Calu3 (cell line): ENCODE measurements at regions not wholly inside any gene's neighbourhood (a gene's known extent, or its start where the extent isn't known, plus 50 kb on each side); places are given as distances from the start of the nearest gene placed in this dataset.

ENCODE experiments used
- BruUV-seq: library from RNA; stranded (reverse); fragments of 400-500 nt; replicated peaks from 2 replicates; lab custom pipeline; 2021; lab: Mats Ljungman, UMichigan
- CTCF ChIA-PET: fragments of 300-600 bp; sonication (Branson Sonifier 250); formaldehyde crosslinking; loops from one replicate; lab custom pipeline; 2022; ENCODE audit warnings: antibody characterized with exemption; lab: Charles Lee
- DNase-seq: peaks from one replicate; pipeline ENCODE4 v3.0.0; 2022
- H3K27ac Mint-ChIP-seq: one replicate; pipeline ENCODE4 v1.8.0; 2022; ENCODE audit warnings: mixed read lengths; ENCODE audit not compliant: unreplicated experiment
- H3K27me3 Mint-ChIP-seq: one replicate; pipeline ENCODE4 v1.8.0; 2022; ENCODE audit warnings: mixed read lengths; ENCODE audit not compliant: unreplicated experiment
- H3K36me3 Mint-ChIP-seq: one replicate; pipeline ENCODE4 v1.8.0; 2022; ENCODE audit warnings: mild to moderate bottlenecking, moderate library complexity, mixed read lengths; ENCODE audit not compliant: insufficient read depth, unreplicated experiment
- H3K4me1 Mint-ChIP-seq: one replicate; pipeline ENCODE4 v1.8.0; 2022; ENCODE audit warnings: mild to moderate bottlenecking, low read depth, mixed read lengths; ENCODE audit not compliant: unreplicated experiment
- H3K4me3 Mint-ChIP-seq: one replicate; pipeline ENCODE4 v1.8.0; 2022; ENCODE audit warnings: mild to moderate bottlenecking, low read depth, moderate library complexity, mixed read lengths; ENCODE audit not compliant: unreplicated experiment
- H3K9me3 Mint-ChIP-seq: one replicate; pipeline ENCODE4 v1.8.0; 2022; ENCODE audit warnings: low read depth, mixed read lengths; ENCODE audit not compliant: unreplicated experiment
- CTCF ChIP-seq: fragments of 200-600 bp; IDR thresholded peaks from one replicate; pipeline ENCODE4 v1.8.0; 2022; ENCODE audit warnings: antibody characterized with exemption; ENCODE audit not compliant: unreplicated experiment
- intact Hi-C: fragments of 100-400 bp; cut with micrococcal nuclease; formaldehyde crosslinking; loops from one replicate; pipeline ENCODE4 v1.10.0; 2022; ENCODE audit not compliant: unreplicated experiment

- no peaks in the 10 kb centered on the region for H3K4me1 Mint-ChIP-seq
- DNase-seq = no peak
- H3K4me3 Mint-ChIP-seq = no peak overlapping the region
- BruUV-seq = no TSS peak
- CTCF ChIA-PET = no interaction called here
- peaks cover 74% of the 10 kb centered on the region for H3K27me3 Mint-ChIP-seq
- no peak for TF ChIP-seq CTCF
- no peaks in the 10 kb centered on the region for H3K9me3 Mint-ChIP-seq
- no peaks in the 10 kb centered on the region for H3K36me3 Mint-ChIP-seq
- no peak overlapping the region for H3K27ac Mint-ChIP-seq
- intact Hi-C loops = loop anchor here (5.0 kb wide), 1 partner anchor 89 kb away; no protein-coding TSS in a partner anchor
Measured at GRCh38 chr6:18603361-18603760, 216.2 kb downstream of the RNF144B start.

GRCh38 chr6:18605841-18606240 lies 218.7 kb downstream of the RNF144B start:
- no peak for DNase-seq
- TF ChIP-seq CTCF = no peak
- Mint-ChIP-seq H3K36me3 (no peaks in the 10 kb centered on the region), H3K27ac (no peak overlapping the region), H3K4me3 (no peak overlapping the region), H3K4me1 (no peaks in the 10 kb centered on the region), H3K9me3 (no peaks in the 10 kb centered on the region), H3K27me3 (peaks cover 82% of the 10 kb centered on the region)
- intact Hi-C loops = no loop called here
- CTCF ChIA-PET = no interaction called here
- BruUV-seq = no TSS peak

GRCh38 chr6:18609715-18610114 lies 222.6 kb downstream of the RNF144B start:
- Mint-ChIP-seq H3K36me3 (no peaks in the 10 kb centered on the region), H3K27me3 (peaks cover 62% of the 10 kb centered on the region), H3K27ac (no peak overlapping the region), H3K4me1 (no peaks in the 10 kb centered on the region), H3K9me3 (no peaks in the 10 kb centered on the region), H3K4me3 (no peak overlapping the region)
- CTCF ChIA-PET = no interaction called here
- no peak for DNase-seq
- BruUV-seq = no TSS peak
- intact Hi-C loops = no loop called here
- TF ChIP-seq CTCF = no peak

GRCh38 chr6:18613319-18613925 lies 226.3 kb downstream of the RNF144B start:
- Mint-ChIP-seq H3K27me3 (peaks cover 30% of the 10 kb centered on the region), H3K36me3 (no peaks in the 10 kb centered on the region), H3K4me1 (no peaks in the 10 kb centered on the region), H3K27ac (no peak overlapping the region), H3K9me3 (peaks cover 3% of the 10 kb centered on the region), H3K4me3 (no peak overlapping the region)
- no peak for TF ChIP-seq CTCF
- BruUV-seq = no TSS peak
- no peak for DNase-seq
- intact Hi-C loops = no loop called here
- CTCF ChIA-PET = no interaction called here
